Right lobe of liver (tissue), 6 donors: ENCODE measurements at regions not wholly inside any gene's neighbourhood (a gene's known extent, or its start where the extent isn't known, plus 50 kb on each side); places are given as distances from the start of the nearest gene placed in this dataset.
"Not testable (repeated sequence)": the region's sequence is repeated elsewhere in the genome, so short reads cannot be mapped to it uniquely, and the experiment has no call there.

Experiments used
- ATAC-seq, 4 donors: fragments of 200-7000 bp; cut with Tn5 transposase; one replicate each; pipeline ENCODE4 v1.9.1; 2020; ENCODE audit warnings: mild to moderate bottlenecking in 4 of 4, moderate library complexity in 4 of 4
- DNase-seq, 3 donors: peaks; one replicate each; pipeline ENCODE4 v3.0.0-alpha.2; 2020
- H3K27ac ChIP-seq, 3 donors: fragments of 200-600 bp; one replicate each; pipeline ENCODE4 v1.8.0; 2022
- H3K27me3 ChIP-seq, 2 donors: fragments of 200-600 bp; one replicate each; pipeline ENCODE4 v1.8.0; 2022
- H3K36me3 ChIP-seq, 4 donors: fragments of 200-600 bp; sonication (generic) in 1 of 4; one replicate each; pipeline versions ENCODE4 v1.5.1 to v1.8.0; 2017 to 2022; ENCODE audit warnings: control low read depth in 1 of 4
- H3K4me1 ChIP-seq, 4 donors: fragments of 200-600 bp; sonication (generic) in 1 of 4; one replicate each; pipeline versions ENCODE4 v1.5.1 to v1.8.0; 2017 to 2022; ENCODE audit warnings: control low read depth in 1 of 4
- H3K4me3 ChIP-seq, 3 donors: fragments of 200-600 bp; one replicate each; pipeline ENCODE4 v1.8.0; 2022
- H3K9me3 ChIP-seq, 4 donors: fragments of 200-600 bp; sonication (generic) in 1 of 4; one replicate each; pipeline versions ENCODE4 v1.5.1 to v1.8.0; 2017 to 2022; ENCODE audit warnings: control low read depth in 1 of 4
- POLR2A ChIP-seq: fragments of 450-650 bp; IDR thresholded peaks from one replicate; pipeline ENCODE4 v1.6.1; 2017; ENCODE audit warnings: antibody characterized with exemption, mild to moderate bottlenecking
- WGBS: methylation state at CpG from one replicate; pipeline ENCODE4 v1.1.6; 2018; ENCODE audit warnings: low coverage, low lambda C conversion rate; ENCODE audit not compliant: insufficient coverage; ENCODE audit errors: missing lambda C conversion rate; 5-methylcytosine and 5-hydroxymethylcytosine counted together
- intact Hi-C, 2 donors: fragments of 100-400 bp; cut with DNase I; formaldehyde crosslinking; loops; one replicate each; pipeline versions ENCODE4 v1.11.2 to v1.14.1; 2022
- TF ChIP-seq, protein P1 (sequence below), 4 donors: fragments of 200-600 bp in 3 of 4; fragments of 450-650 bp in 1 of 4; IDR thresholded peaks; one replicate each; pipeline versions ENCODE4 v1.5.1 to v1.8.0; 2016 to 2022; ENCODE audit warnings: antibody characterized with exemption in 4 of 4, mild to moderate bottlenecking in 2 of 4
- donor health status: DM: no; HTN: yes; CAD: no.
- donor health status: DM: no; HTN: no; CAD: no.
- donor health status: DM: no; HTN: no; CAD: no.
- donor health status: DM: no; HTN: yes; CAD: no.
- donor health status: DM: no; HTN: yes; CAD: no.

DNA sequence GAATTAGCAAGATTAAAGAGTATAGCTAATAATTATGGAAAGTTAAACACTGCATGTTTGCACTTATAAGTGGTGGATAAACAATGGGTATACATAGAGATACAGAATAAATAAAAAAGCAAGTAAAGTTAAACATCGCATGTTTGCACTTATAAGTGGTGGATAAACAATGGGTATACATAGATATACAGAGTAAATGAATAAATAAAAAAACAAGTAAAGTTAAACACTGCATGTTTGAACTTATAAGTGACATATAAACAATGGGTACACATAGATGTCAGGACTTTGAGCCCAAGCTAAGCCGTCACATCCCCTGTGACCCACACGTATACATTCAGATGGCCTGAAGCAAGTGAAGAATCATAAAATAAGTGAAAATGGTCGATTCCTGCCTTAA lies 1533.3 kb upstream of the SPRY2 start:
- DNase-seq (no peak), ATAC-seq (no peak)
- H3K27me3 ChIP-seq: no peaks in the 10 kb centered on the region
- no peaks in the 10 kb centered on the region for H3K36me3 ChIP-seq
- H3K27ac ChIP-seq: no peak overlapping the region
- H3K4me3 ChIP-seq: no peak overlapping the region
- intact Hi-C loops: no loop called here
- 14% methylated on average over 4 of the region's 4 CpGs for WGBS
- TF ChIP-seq POLR2A: no peak
- TF ChIP-seq, protein P1, sequence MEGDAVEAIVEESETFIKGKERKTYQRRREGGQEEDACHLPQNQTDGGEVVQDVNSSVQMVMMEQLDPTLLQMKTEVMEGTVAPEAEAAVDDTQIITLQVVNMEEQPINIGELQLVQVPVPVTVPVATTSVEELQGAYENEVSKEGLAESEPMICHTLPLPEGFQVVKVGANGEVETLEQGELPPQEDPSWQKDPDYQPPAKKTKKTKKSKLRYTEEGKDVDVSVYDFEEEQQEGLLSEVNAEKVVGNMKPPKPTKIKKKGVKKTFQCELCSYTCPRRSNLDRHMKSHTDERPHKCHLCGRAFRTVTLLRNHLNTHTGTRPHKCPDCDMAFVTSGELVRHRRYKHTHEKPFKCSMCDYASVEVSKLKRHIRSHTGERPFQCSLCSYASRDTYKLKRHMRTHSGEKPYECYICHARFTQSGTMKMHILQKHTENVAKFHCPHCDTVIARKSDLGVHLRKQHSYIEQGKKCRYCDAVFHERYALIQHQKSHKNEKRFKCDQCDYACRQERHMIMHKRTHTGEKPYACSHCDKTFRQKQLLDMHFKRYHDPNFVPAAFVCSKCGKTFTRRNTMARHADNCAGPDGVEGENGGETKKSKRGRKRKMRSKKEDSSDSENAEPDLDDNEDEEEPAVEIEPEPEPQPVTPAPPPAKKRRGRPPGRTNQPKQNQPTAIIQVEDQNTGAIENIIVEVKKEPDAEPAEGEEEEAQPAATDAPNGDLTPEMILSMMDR (IDR thresholded peaks at IDR 0.05): no peak
- no peaks in the 10 kb centered on the region for H3K9me3 ChIP-seq
- no peaks in the 10 kb centered on the region for H3K4me1 ChIP-seq

DNA sequence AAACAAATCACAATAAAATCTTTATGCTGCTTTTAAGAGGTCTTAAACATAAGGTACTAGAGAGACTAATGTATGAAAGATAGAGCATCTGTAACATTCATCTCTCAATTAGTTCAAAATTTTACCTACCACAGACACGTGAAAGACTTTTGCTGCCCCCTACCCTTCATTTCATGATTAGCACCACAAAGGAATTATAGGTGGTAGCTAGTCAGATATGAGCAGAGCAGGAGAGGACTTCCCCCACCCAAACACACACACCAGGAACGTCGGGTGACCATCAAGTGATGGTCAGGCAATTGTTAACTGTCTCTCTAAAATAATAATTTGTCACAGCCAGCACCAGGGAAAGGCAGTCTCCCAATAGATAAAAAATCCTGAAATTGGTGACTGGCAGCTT lies 1531.7 kb upstream of the SPRY2 start:
- H3K9me3 ChIP-seq: no peaks in the 10 kb centered on the region
- no peak overlapping the region for H3K27ac ChIP-seq
- no peaks in the 10 kb centered on the region for H3K36me3 ChIP-seq
- no peak for DNase-seq
- H3K4me3 ChIP-seq: no peak overlapping the region
- peak in 1 of 4 donors; percentile 48 for ATAC-seq
- intact Hi-C loops: no loop called here
- 0% methylated on average over 3 of the region's 3 CpGs for WGBS
- no peaks in the 10 kb centered on the region for H3K27me3 ChIP-seq
- TF ChIP-seq POLR2A: no peak
- TF ChIP-seq, protein P1 (IDR thresholded peaks at IDR 0.05): peak in 3 of 4 donors; percentile 22 to 33 (median 32)
- no peaks in the 10 kb centered on the region for H3K4me1 ChIP-seq

DNA sequence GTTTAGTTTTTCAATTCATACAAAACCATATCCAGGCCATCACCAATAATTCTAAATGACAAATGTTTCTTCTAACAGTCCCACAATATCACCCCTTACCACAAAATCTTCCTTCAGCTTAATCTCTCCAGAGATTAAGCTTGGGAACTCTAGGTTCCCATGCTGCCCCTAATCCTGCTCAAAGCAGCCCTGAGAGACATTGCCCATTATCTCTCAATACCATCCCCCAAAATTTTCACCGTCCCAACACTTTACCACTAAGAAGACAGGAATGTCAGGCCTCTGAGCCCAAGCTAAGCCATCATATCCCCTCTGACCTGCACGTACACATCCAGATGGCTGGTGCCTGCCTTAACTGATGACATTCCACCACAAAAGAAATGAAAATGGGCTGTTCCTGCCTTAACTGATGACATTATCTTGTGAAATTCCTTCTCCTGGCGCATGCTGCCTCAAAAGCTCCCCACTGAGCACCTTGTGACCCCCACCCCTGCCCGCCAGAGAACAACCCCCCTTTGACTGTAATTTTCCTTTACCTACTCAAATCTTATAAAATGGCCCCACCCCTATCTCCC lies 1530.9 kb upstream of the SPRY2 start:
- ATAC-seq, intact Hi-C loops, DNase-seq, H3K4me1 ChIP-seq, H3K4me3 ChIP-seq, H3K27me3 ChIP-seq, H3K27ac ChIP-seq, H3K36me3 ChIP-seq, H3K9me3 ChIP-seq: not testable (repeated sequence)
- 39% methylated on average over 4 of the region's 4 CpGs for whole genome bisulfite sequencing

DNA sequence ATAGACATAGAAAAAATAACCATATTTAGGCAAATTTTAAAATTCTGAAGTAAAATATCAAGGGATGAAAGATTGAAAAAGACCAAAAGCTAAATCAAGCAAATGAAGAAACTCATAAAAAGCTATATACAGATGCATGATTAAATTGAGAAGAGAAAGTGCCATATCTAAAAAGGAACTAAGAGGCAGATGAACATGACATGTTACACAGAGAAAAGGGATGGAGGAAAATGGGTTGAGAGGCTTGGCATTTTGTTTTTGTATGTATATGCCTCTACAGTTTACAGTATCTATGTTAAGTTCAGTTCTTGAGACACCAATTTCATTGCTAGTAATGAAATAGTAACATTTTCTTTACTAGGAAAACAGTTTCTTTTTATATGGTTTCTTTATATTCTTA lies 1507.4 kb upstream of the SPRY2 start:
- DNase-seq (no peak), ATAC-seq (no peak)
- TF ChIP-seq, protein P1 (IDR thresholded peaks at IDR 0.05): no peak
- no peak for TF ChIP-seq POLR2A
- intact Hi-C loops: no loop called here
- Histone ChIP-seq H3K36me3 (no peaks in the 10 kb centered on the region), H3K27me3 (no peaks in the 10 kb centered on the region), H3K9me3 (no peaks in the 10 kb centered on the region), H3K4me1 (no peaks in the 10 kb centered on the region), H3K27ac (no peak overlapping the region), H3K4me3 (no peak overlapping the region)

DNA sequence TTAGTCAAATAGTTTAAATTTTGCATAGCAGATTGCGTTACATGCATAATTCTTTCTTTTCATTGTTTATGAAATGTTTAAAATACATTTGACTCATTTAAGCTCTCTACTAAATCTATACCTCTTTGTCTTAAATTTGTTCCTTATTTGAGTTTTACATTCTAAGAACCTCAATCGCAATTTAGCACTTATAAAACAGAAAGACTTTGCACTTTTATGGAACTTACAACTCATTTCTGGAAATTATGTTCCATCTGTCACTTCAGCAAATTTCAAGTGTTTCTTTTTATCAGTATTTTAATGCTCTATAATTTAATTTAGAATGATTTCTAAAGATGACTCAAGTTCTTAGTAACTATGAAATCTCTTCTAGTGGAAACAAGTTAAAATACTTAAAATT lies 1505.8 kb upstream of the SPRY2 start:
- ATAC-seq: no peak
- H3K9me3 ChIP-seq: no peaks in the 10 kb centered on the region
- TF ChIP-seq POLR2A: no peak
- TF ChIP-seq, protein P1 (IDR thresholded peaks at IDR 0.05): no peak
- no peaks in the 10 kb centered on the region for H3K27me3 ChIP-seq
- H3K4me1 ChIP-seq: no peaks in the 10 kb centered on the region
- no peak overlapping the region for H3K4me3 ChIP-seq
- 56% methylated on average over 2 of the region's 2 CpGs for WGBS
- intact Hi-C loops: no loop called here
- no peak for DNase-seq
- H3K36me3 ChIP-seq: no peaks in the 10 kb centered on the region
- no peak overlapping the region for H3K27ac ChIP-seq
